Spleen (tissue), 11 donors: ENCODE measurements at regions not wholly inside any gene's neighbourhood (a gene's known extent, or its start where the extent isn't known, plus 50 kb on each side); places are given as distances from the start of the nearest gene placed in this dataset.

Experiments
- DNase-seq: peaks from one replicate; pipeline ENCODE4 v3.0.0-alpha.2; 2020
- H3K27ac ChIP-seq, 8 donors: fragments of 200-600 bp; sonication (generic) in 7 of 8; 1 replicate in 4 of 8; 2 replicates in 4 of 8; pipeline versions ENCODE4 v1.5.0 to v1.8.0; 2016 to 2021; ENCODE audit warnings: inconsistent platforms in 4 of 8, mild to moderate bottlenecking in 4 of 8, moderate library complexity in 1 of 8
- H3K27me3 ChIP-seq, 7 donors: fragments of 200-600 bp; sonication (generic) in 6 of 7; replicated peaks in 1 of 7; 1 replicate in 4 of 7; 2 replicates in 3 of 7; pipeline versions ENCODE4 v1.5.0 to v1.8.0; 2016 to 2021; ENCODE audit warnings: inconsistent platforms in 3 of 7, mild to moderate bottlenecking in 1 of 7
- H3K36me3 ChIP-seq, 6 donors: fragments of 200-600 bp; sonication (generic) in 5 of 6; 1 replicate in 4 of 6; 2 replicates in 2 of 6; pipeline versions ENCODE4 v1.5.0 to v1.8.0; 2016 to 2021; ENCODE audit warnings: inconsistent platforms in 2 of 6
- H3K4me1 ChIP-seq, 6 donors: fragments of 200-600 bp; sonication (generic) in 5 of 6; 1 replicate in 3 of 6; 2 replicates in 3 of 6; pipeline versions ENCODE4 v1.5.0 to v1.8.0; 2016 to 2021; ENCODE audit warnings: inconsistent platforms in 3 of 6
- H3K4me3 ChIP-seq, 8 donors: fragments of 200-600 bp; sonication (generic) in 7 of 8; 1 replicate in 4 of 8; 2 replicates in 4 of 8; pipeline versions ENCODE4 v1.5.0 to v1.8.0; 2016 to 2021; ENCODE audit warnings: inconsistent platforms in 4 of 8, mild to moderate bottlenecking in 4 of 8, moderate library complexity in 2 of 8
- H3K9me3 ChIP-seq, 8 donors: fragments of 200-600 bp; sonication (generic) in 7 of 8; 1 replicate in 4 of 8; 2 replicates in 4 of 8; pipeline versions ENCODE4 v1.5.0 to v1.8.0; 2016 to 2021; ENCODE audit warnings: inconsistent platforms in 4 of 8
- CTCF ChIP-seq, 11 experiments: fragments of 200-600 bp in 7 of 11; fragments of 450-650 bp in 4 of 11; sonication (generic) in 4 of 11; IDR thresholded peaks in 8 of 11; conservative IDR thresholded peaks in 3 of 11; 1 replicate in 7 of 11; 2 replicates in 4 of 11; pipeline versions ENCODE4 v1.4.0 to v1.8.0; 2016 to 2021; ENCODE audit warnings: antibody characterized with exemption in 11 of 11, inconsistent platforms in 4 of 11, mild to moderate bottlenecking in 1 of 11
- POLR2A ChIP-seq, 3 donors: fragments of 450-650 bp; IDR thresholded peaks; one replicate each; pipeline ENCODE4 v1.5.1; 2017; ENCODE audit warnings: antibody characterized with exemption in 3 of 3, mild to moderate bottlenecking in 1 of 3
- POLR2AphosphoS5 ChIP-seq, 3 donors: sonication (generic); formaldehyde crosslinking; IDR thresholded peaks; one replicate each; pipeline ENCODE4 v1.5.1; 2017; ENCODE audit warnings: antibody characterized with exemption in 3 of 3
- WGBS, 5 donors: extraction: QIAGEN DNeasy Blood & Tissue Kit in 3 of 5; methylation state at CpG; one replicate each; pipeline versions ENCODE4 v1.1.5 to v1.1.7; 2013 to 2018; 5-methylcytosine and 5-hydroxymethylcytosine counted together
- intact Hi-C: fragments of 100-400 bp; cut with DNase I; formaldehyde crosslinking; loops from one replicate; pipeline ENCODE4 v1.15.0; 2023; ENCODE audit warnings: low total_unique reads
- donor health status: healthy with polysubstance abuse.
- donor health status: DM: no; HTN: no; CAD: no; lungs with moderate emphysema.
- donor health status: DM: no; HTN: no; CAD: no.
- donor health status: Bipolar disorder and iron deficiency.
- donor health status: healthy.
- donor health status: DM: no; HTN: no; CAD: no.
- donor health status: DM: yes; HTN: yes; CAD: no.

- no peak overlapping the region for H3K27ac ChIP-seq
- WGBS, 5 donors = 60 to 77% (median 72%) methylated on average over 7 of the region's 7 CpGs
- TF ChIP-seq POLR2AphosphoS5 (IDR thresholded peaks at IDR 0.05) (no peak), CTCF (IDR thresholded peaks at IDR 0.05 in 8 of 11, conservative IDR thresholded peaks at IDR 0.05 in 3 of 11) (no peak), POLR2A (IDR thresholded peaks at IDR 0.05) (no peak)
- no peak overlapping the region for H3K4me3 ChIP-seq
- no peaks in the 10 kb centered on the region for H3K27me3 ChIP-seq
- intact Hi-C loops = no loop called here
- peaks cover 0 to 42% (median 22%) of the 10 kb centered on the region in 8 donors for H3K9me3 ChIP-seq
- no peaks in the 10 kb centered on the region for H3K36me3 ChIP-seq
- H3K4me1 ChIP-seq = no peaks in the 10 kb centered on the region
- DNase-seq = no peak
These were observed 485.6 kb upstream of the SYNCRIP start for GRCh38 chr6:86128130-86128814.

DNA sequence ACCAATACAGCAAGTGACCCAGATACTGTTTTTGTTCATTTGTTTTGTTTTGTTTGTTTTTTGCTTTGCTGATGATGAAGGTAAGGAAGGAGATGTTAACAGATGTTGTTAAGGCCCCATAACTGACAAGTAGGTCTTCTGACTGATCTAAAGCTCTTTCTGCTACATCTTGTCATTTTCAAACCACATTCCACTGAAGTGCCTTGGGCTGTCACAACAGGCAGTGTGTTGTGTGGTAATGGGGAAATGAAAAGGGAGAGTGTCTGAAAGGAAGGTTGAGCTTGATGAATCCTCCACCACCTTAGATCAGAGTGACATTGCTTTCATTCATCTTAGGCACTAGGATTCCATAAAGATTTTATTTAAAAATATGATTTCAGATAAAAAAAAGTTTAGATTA lies 479.4 kb upstream of the SYNCRIP start:
- no peak overlapping the region for H3K27ac ChIP-seq
- H3K4me1 ChIP-seq = no peaks in the 10 kb centered on the region
- no peak for TF ChIP-seq CTCF (IDR thresholded peaks at IDR 0.05 in 8 of 11, conservative IDR thresholded peaks at IDR 0.05 in 3 of 11)
- TF ChIP-seq POLR2AphosphoS5 (IDR thresholded peaks at IDR 0.05) = no peak
- no peak for TF ChIP-seq POLR2A (IDR thresholded peaks at IDR 0.05)
- H3K36me3 ChIP-seq = no peaks in the 10 kb centered on the region
- no peak overlapping the region for H3K4me3 ChIP-seq
- no peaks in the 10 kb centered on the region for H3K9me3 ChIP-seq
- no peak for DNase-seq
- intact Hi-C loops = no loop called here
- H3K27me3 ChIP-seq = no peaks in the 10 kb centered on the region

DNA sequence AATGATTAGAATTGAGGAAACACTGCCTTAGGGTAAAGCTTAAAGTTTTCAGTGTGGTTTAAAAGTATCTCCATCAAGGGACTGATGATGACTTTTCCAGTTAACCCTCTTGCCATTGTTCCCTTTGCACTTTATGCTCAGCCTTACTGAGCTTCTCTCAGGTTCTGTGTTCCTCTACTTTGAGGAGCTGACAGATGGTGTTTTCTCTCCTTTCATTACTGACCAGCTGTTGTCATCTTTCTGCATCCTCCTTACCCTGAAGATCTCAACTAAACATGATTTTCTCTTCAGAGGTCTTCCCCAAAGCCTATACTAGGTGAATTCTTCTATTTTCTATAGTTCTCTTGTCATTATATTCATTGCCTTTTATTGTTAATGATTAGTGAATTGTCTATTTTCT lies 475.6 kb upstream of the SYNCRIP start:
- Histone ChIP-seq H3K9me3 (peaks cover 0 to 18% (median 0%) of the 10 kb centered on the region in 8 donors), H3K27me3 (no peaks in the 10 kb centered on the region), H3K4me3 (no peak overlapping the region), H3K27ac (no peak overlapping the region), H3K4me1 (no peaks in the 10 kb centered on the region), H3K36me3 (no peaks in the 10 kb centered on the region)
- intact Hi-C loops = no loop called here
- DNase-seq = no peak
- no peak for TF ChIP-seq POLR2AphosphoS5 (IDR thresholded peaks at IDR 0.05)
- TF ChIP-seq CTCF (IDR thresholded peaks at IDR 0.05 in 8 of 11, conservative IDR thresholded peaks at IDR 0.05 in 3 of 11) = no peak
- no peak for TF ChIP-seq POLR2A (IDR thresholded peaks at IDR 0.05)

DNA sequence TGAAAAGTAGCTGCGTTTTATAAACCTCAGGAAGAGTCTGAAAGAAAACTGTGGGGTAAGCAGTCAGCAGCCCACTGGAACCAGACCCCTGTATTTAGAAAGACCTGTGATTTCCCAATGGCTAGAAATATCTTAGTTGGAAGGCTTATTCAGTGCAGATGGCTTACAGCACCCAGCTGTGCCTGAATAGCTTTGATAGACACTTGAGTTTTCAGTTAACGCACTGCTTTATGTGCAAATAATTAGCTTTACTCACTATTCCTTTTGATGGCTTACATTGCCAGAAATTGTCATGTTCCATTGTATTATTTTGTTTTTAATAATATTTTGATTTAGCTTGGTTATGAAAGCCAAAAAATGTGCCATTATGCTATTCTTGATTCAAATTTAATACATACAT lies 465.3 kb upstream of the SYNCRIP start:
- H3K27ac ChIP-seq = no peak overlapping the region
- DNase-seq = no peak
- H3K4me1 ChIP-seq = no peaks in the 10 kb centered on the region
- WGBS, 5 donors = 62 to 88% (median 76%) methylated on average over 2 of the region's 2 CpGs
- no peaks in the 10 kb centered on the region for H3K36me3 ChIP-seq
- H3K27me3 ChIP-seq = no peaks in the 10 kb centered on the region
- H3K9me3 ChIP-seq = peaks cover 0 to 34% (median 21%) of the 10 kb centered on the region in 8 donors
- no peak for TF ChIP-seq CTCF (IDR thresholded peaks at IDR 0.05 in 8 of 11, conservative IDR thresholded peaks at IDR 0.05 in 3 of 11)
- TF ChIP-seq POLR2A (IDR thresholded peaks at IDR 0.05) = no peak
- TF ChIP-seq POLR2AphosphoS5 (IDR thresholded peaks at IDR 0.05) = no peak
- intact Hi-C loops = no loop called here
- H3K4me3 ChIP-seq = no peak overlapping the region
